ENCODE measurements at regions not wholly inside any gene's neighbourhood (a gene's known extent, or its start where the extent isn't known, plus 50 kb on each side); places are given as distances from the start of the nearest gene placed in this dataset.

GRCh38 chr3:70393881-70394612 is 81.6 kb upstream of the MDFIC2 start:
- no peaks in the 10 kb centered on the region for H3K27me3 ChIP-seq
- no peaks in the 10 kb centered on the region for H3K9me3 ChIP-seq
- DNase-seq, result no peak
- no peak overlapping the region for H3K4me3 ChIP-seq (ENCODE audit: low read depth, low read length)
- no peaks in the 10 kb centered on the region for H3K36me3 ChIP-seq
- H3K4me1 ChIP-seq, result no peaks in the 10 kb centered on the region
- TF ChIP-seq CTCF (IDR thresholded peaks at IDR 0.05; ENCODE audit: low read depth, low read length), result no peak

GRCh38 chr3:70392227-70392626 is 79.8 kb upstream of the MDFIC2 start:
- Histone ChIP-seq H3K27me3 (no peaks in the 10 kb centered on the region), H3K4me1 (no peaks in the 10 kb centered on the region), H3K36me3 (no peaks in the 10 kb centered on the region), H3K9me3 (no peaks in the 10 kb centered on the region), H3K4me3 (ENCODE audit: low read depth, low read length) (no peak overlapping the region)
- no peak for TF ChIP-seq CTCF (IDR thresholded peaks at IDR 0.05; ENCODE audit: low read depth, low read length)
- DNase-seq, result no peak

GRCh38 chr3:70387889-70388288 is 75.5 kb upstream of the MDFIC2 start:
- no peak for DNase-seq
- Histone ChIP-seq H3K9me3 (no peaks in the 10 kb centered on the region), H3K4me3 (ENCODE audit: low read depth, low read length) (no peak overlapping the region), H3K36me3 (no peaks in the 10 kb centered on the region), H3K4me1 (no peaks in the 10 kb centered on the region), H3K27me3 (no peaks in the 10 kb centered on the region)
- no peak for TF ChIP-seq CTCF (IDR thresholded peaks at IDR 0.05; ENCODE audit: low read depth, low read length)

- H3K9me3 ChIP-seq, result no peaks in the 10 kb centered on the region
- no peak for TF ChIP-seq CTCF (IDR thresholded peaks at IDR 0.05; ENCODE audit: low read depth, low read length)
- H3K4me3 ChIP-seq (ENCODE audit: low read depth, low read length), result no peak overlapping the region
- no peaks in the 10 kb centered on the region for H3K4me1 ChIP-seq
- no peak for DNase-seq
- no peaks in the 10 kb centered on the region for H3K27me3 ChIP-seq
- no peaks in the 10 kb centered on the region for H3K36me3 ChIP-seq
Observed at GRCh38 chr3:70386846-70387245, 74.4 kb upstream of the MDFIC2 start.

GRCh38 chr3:70386043-70386442 is 73.6 kb upstream of the MDFIC2 start:
- no peaks in the 10 kb centered on the region for H3K9me3 ChIP-seq
- H3K4me3 ChIP-seq (ENCODE audit: low read depth, low read length), result no peak overlapping the region
- DNase-seq, result no peak
- TF ChIP-seq CTCF (IDR thresholded peaks at IDR 0.05; ENCODE audit: low read depth, low read length), result no peak; the same call in 1 of the 2 replicates
- no peaks in the 10 kb centered on the region for H3K27me3 ChIP-seq
- no peaks in the 10 kb centered on the region for H3K36me3 ChIP-seq
- H3K4me1 ChIP-seq, result no peaks in the 10 kb centered on the region

- H3K27me3 ChIP-seq, result no peaks in the 10 kb centered on the region
- no peak for DNase-seq
- TF ChIP-seq CTCF (IDR thresholded peaks at IDR 0.05; ENCODE audit: low read depth, low read length), result no peak
- no peaks in the 10 kb centered on the region for H3K36me3 ChIP-seq
- H3K4me1 ChIP-seq, result no peaks in the 10 kb centered on the region
- no peak overlapping the region for H3K4me3 ChIP-seq (ENCODE audit: low read depth, low read length)
- H3K9me3 ChIP-seq, result no peaks in the 10 kb centered on the region
Observed at GRCh38 chr3:70383360-70383831, 71.0 kb upstream of the MDFIC2 start.

All from BE2C (cell line).